HepG2 (cell line): ENCODE measurements at regions not wholly inside any gene's neighbourhood (a gene's known extent, or its start where the extent isn't known, plus 50 kb on each side); places are given as distances from the start of the nearest gene placed in this dataset.

Experiments used
- ATF7-NPFF ChIP-seq: sonication (generic); formaldehyde crosslinking; IDR thresholded peaks from 2 replicates; pipeline ENCODE4 v1.8.1; 2023; ENCODE audit warnings: mild to moderate bottlenecking, low read depth, missing genetic modification reagents, moderate library complexity
- ETV5 ChIP-seq: IDR thresholded peaks from 2 replicates; pipeline ENCODE4 v1.6.1; 2018; ENCODE audit warnings: missing biosample characterization, missing genetic modification reagents, inconsistent platforms, borderline replicate concordance
- FOXO1 ChIP-seq: sonication (generic); formaldehyde crosslinking; IDR thresholded peaks from 2 replicates; pipeline ENCODE4 v1.4.0; 2020; ENCODE audit warnings: missing genetic modification reagents
- GABPB1 ChIP-seq: IDR thresholded peaks from 2 replicates; pipeline ENCODE4 v1.6.1; 2016; ENCODE audit warnings: mild to moderate bottlenecking, missing genetic modification reagents, moderate library complexity, missing compliant biosample characterization
- HNRNPK ChIP-seq: fragments of 200-400 bp; formaldehyde crosslinking; IDR thresholded peaks from 2 replicates; pipeline ENCODE4 v1.6.1; 2018; ENCODE audit warnings: low read length, low read depth, moderate library complexity, mild to moderate bottlenecking; ENCODE audit not compliant: poor library complexity, severe bottlenecking
- MED1 ChIP-seq: sonication (generic); formaldehyde crosslinking; IDR thresholded peaks from 2 replicates; pipeline ENCODE4 v1.4.0; 2020; ENCODE audit warnings: missing genetic modification reagents
- MLX ChIP-seq: IDR thresholded peaks from 2 replicates; pipeline ENCODE4 v1.6.1; 2016
- MTERF4 ChIP-seq: sonication (generic); formaldehyde crosslinking; IDR thresholded peaks from 2 replicates; pipeline ENCODE4 v1.8.0; 2023; ENCODE audit warnings: mild to moderate bottlenecking, missing genetic modification reagents
- PBX2 ChIP-seq: IDR thresholded peaks from 2 replicates; pipeline ENCODE4 v1.6.1; 2016; ENCODE audit warnings: control low read depth
- REPIN1 ChIP-seq: sonication (generic); formaldehyde crosslinking; IDR thresholded peaks from 2 replicates; pipeline ENCODE4 v1.8.0; 2022; ENCODE audit warnings: missing genetic modification reagents, low read depth, mild to moderate bottlenecking, borderline replicate concordance
- TFAP4 ChIP-seq: sonication (generic); IDR thresholded peaks from 2 replicates; pipeline ENCODE4 v1.6.1; 2016; ENCODE audit warnings: low read depth, borderline replicate concordance
- THRA ChIP-seq: sonication (generic); formaldehyde crosslinking; IDR thresholded peaks from 2 replicates; pipeline ENCODE4 v1.4.0; 2020; ENCODE audit warnings: missing genetic modification reagents, borderline replicate concordance
- ZHX2 ChIP-seq, 2 experiments: sonication (generic) in 1 of 2; formaldehyde crosslinking in 1 of 2; IDR thresholded peaks; 2 replicates each; pipeline versions ENCODE4 v1.6.1 to v1.9.0; 2014 to 2022; ENCODE audit warnings: antibody characterized with exemption in 1 of 2, borderline replicate concordance in 1 of 2, inconsistent platforms in 1 of 2, low read depth in 1 of 2, missing genetic modification reagents in 1 of 2
- ZNF160 ChIP-seq: sonication (generic); formaldehyde crosslinking; IDR thresholded peaks from 2 replicates; pipeline ENCODE4 v1.8.0; 2022; ENCODE audit warnings: mild to moderate bottlenecking, inconsistent platforms, missing genetic modification reagents
- ZNF3 ChIP-seq: IDR thresholded peaks from 2 replicates; pipeline ENCODE4 v1.7.0; 2017; ENCODE audit warnings: inconsistent platforms
- ZNF564 ChIP-seq: sonication (generic); formaldehyde crosslinking; IDR thresholded peaks from 2 replicates; pipeline ENCODE4 v1.8.1; 2023; ENCODE audit warnings: mild to moderate bottlenecking, missing genetic modification reagents
- ZNF891 ChIP-seq: sonication (generic); formaldehyde crosslinking; IDR thresholded peaks from 2 replicates; pipeline ENCODE4 v1.5.0; 2020; ENCODE audit warnings: mild to moderate bottlenecking, missing genetic modification reagents

- TF ChIP-seq ZHX2 (IDR thresholded peaks at IDR 0.05; ENCODE audit: low read depth) (0 out of 2 replicates have a peak, but pooled peaks have one; percentile 26), ZHX2 (CRISPR knock-in tag; IDR thresholded peaks at IDR 0.05; ENCODE audit: borderline replicate concordance) (no peak), MED1 (CRISPR knock-in tag) (peak; percentile 88), MTERF4 (CRISPR knock-in tag) (no peak), GABPB1 (CRISPR knock-in tag) (peak; percentile 79), FOXO1 (CRISPR knock-in tag) (peak; percentile 43), ZNF564 (CRISPR knock-in tag) (0 out of 2 replicates have a peak, but pooled peaks have one; percentile 35), ZNF3 (CRISPR knock-in tag) (no peak), THRA (peak; percentile 47; the same call in 1 of the 2 replicates), ATF7-NPFF (no peak; the same call in 1 of the 2 replicates), ETV5 (CRISPR knock-in tag) (no peak; the same call in 1 of the 2 replicates), TFAP4 (peak; percentile 97), REPIN1 (peak; percentile 90), MLX (CRISPR knock-in tag) (no peak), HNRNPK (no peak), ZNF160 (CRISPR knock-in tag) (no peak; the same call in 1 of the 2 replicates), PBX2 (CRISPR knock-in tag) (no peak), ZNF891 (CRISPR knock-in tag) (peak; percentile 49; the same call in 1 of the 2 replicates)
These were observed 130.5 kb downstream of the CEBPB start (continued) for GRCh38 chr20:50320901-50321796.
